CD14-positive monocyte (primary cell): ENCODE measurements at regions not wholly inside any gene's neighbourhood (a gene's known extent, or its start where the extent isn't known, plus 50 kb on each side); places are given as distances from the start of the nearest gene placed in this dataset.

Experiments used
- DNase-seq, 3 donors: peaks; one replicate each; pipeline ENCODE4 v3.0.0-alpha.2; 2011 to 2022
- H2AFZ ChIP-seq: 2 replicates; pipeline ENCODE4 v1.6.0; 2012; ENCODE audit warnings: mild to moderate bottlenecking, low read depth, low read length, inconsistent platforms; ENCODE audit not compliant: insufficient read depth, poor library complexity, severe bottlenecking
- H3K27ac ChIP-seq, 2 donors: 1 replicate in 1 of 2; 2 replicates in 1 of 2; pipeline ENCODE4 v1.5.1; 2012 to 2013; ENCODE audit warnings: low read length in 2 of 2, control low read depth in 1 of 2, inconsistent platforms in 1 of 2, low read depth in 1 of 2, mild to moderate bottlenecking in 1 of 2
- H3K27me3 ChIP-seq, 2 donors: one replicate each; pipeline versions ENCODE4 v1.6.0 to v1.6.1; 2011 to 2013; ENCODE audit warnings: low read length in 2 of 2; ENCODE audit not compliant: control insufficient read depth in 2 of 2, insufficient read depth in 2 of 2
- H3K36me3 ChIP-seq, 2 donors: replicated peaks in 1 of 2; 1 replicate in 1 of 2; 2 replicates in 1 of 2; pipeline versions ENCODE4 v1.5.1 to v1.6.1; 2012 to 2013; ENCODE audit warnings: low read length in 2 of 2, control low read depth in 1 of 2, inconsistent platforms in 1 of 2, mild to moderate bottlenecking in 1 of 2; ENCODE audit not compliant: insufficient read depth in 2 of 2, control insufficient read depth in 1 of 2
- H3K4me1 ChIP-seq, 2 donors: 1 replicate in 1 of 2; 2 replicates in 1 of 2; pipeline versions ENCODE4 v1.5.1 to v1.6.1; 2012 to 2013; ENCODE audit warnings: low read length in 2 of 2, control low read depth in 1 of 2, inconsistent platforms in 1 of 2, mild to moderate bottlenecking in 1 of 2, moderate library complexity in 1 of 2; ENCODE audit not compliant: insufficient read depth in 2 of 2, control insufficient read depth in 1 of 2
- H3K4me2 ChIP-seq: replicated peaks from 2 replicates; pipeline ENCODE3; 2012; ENCODE audit warnings: low read length, moderate library complexity, mild to moderate bottlenecking; ENCODE audit not compliant: poor library complexity, severe bottlenecking; ENCODE audit errors: extremely low read depth
- H3K4me3 ChIP-seq, 3 experiments: fragments of 200-600 bp in 1 of 3; sonication (generic) in 1 of 3; replicated peaks in 1 of 3; 1 replicate in 2 of 3; 2 replicates in 1 of 3; pipeline ENCODE4 v1.5.1; 2011 to 2013; ENCODE audit warnings: low read length in 3 of 3, mild to moderate bottlenecking in 3 of 3, control low read depth in 2 of 3, low read depth in 2 of 3, inconsistent platforms in 1 of 3, moderate library complexity in 1 of 3
- H3K79me2 ChIP-seq: 2 replicates; pipeline ENCODE4 v1.6.0; 2012; ENCODE audit warnings: mild to moderate bottlenecking, control low read depth, inconsistent platforms, low read length, moderate library complexity; ENCODE audit not compliant: insufficient read depth
- H3K9ac ChIP-seq: 2 replicates; pipeline ENCODE4 v1.6.0; 2017; ENCODE audit warnings: low read length, mild to moderate bottlenecking; ENCODE audit not compliant: insufficient read depth, poor library complexity, severe bottlenecking
- H3K9me3 ChIP-seq, 2 donors: replicated peaks in 1 of 2; 1 replicate in 1 of 2; 2 replicates in 1 of 2; pipeline versions ENCODE4 v1.5.1 to v1.6.1; 2012 to 2013; ENCODE audit warnings: low read length in 2 of 2, control low read depth in 1 of 2; ENCODE audit not compliant: control insufficient read depth in 1 of 2, insufficient read depth in 1 of 2
- H4K20me1 ChIP-seq: 2 replicates; pipeline ENCODE4 v1.6.0; 2012; ENCODE audit warnings: mild to moderate bottlenecking, low read length, control low read depth, moderate library complexity; ENCODE audit not compliant: insufficient read depth
- H3K27ac Mint-ChIP-seq, 7 donors: one replicate each; pipeline ENCODE4 v1.8.0; 2020; ENCODE audit warnings: mild to moderate bottlenecking in 7 of 7, mixed read lengths in 7 of 7, moderate library complexity in 6 of 7, inconsistent platforms in 2 of 7
- H3K27me3 Mint-ChIP-seq, 3 donors: one replicate each; pipeline ENCODE4 v1.8.0; 2021 to 2022; ENCODE audit warnings: low read depth in 3 of 3, mild to moderate bottlenecking in 3 of 3, mixed read lengths in 3 of 3, moderate library complexity in 3 of 3, inconsistent platforms in 1 of 3
- H3K36me3 Mint-ChIP-seq, 2 donors: one replicate each; pipeline ENCODE4 v1.8.0; 2020; ENCODE audit warnings: mixed read lengths in 2 of 2, inconsistent platforms in 1 of 2, mild to moderate bottlenecking in 1 of 2
- H3K4me1 Mint-ChIP-seq: one replicate; pipeline ENCODE4 v1.8.0; 2020; ENCODE audit warnings: mild to moderate bottlenecking, mixed read lengths
- H3K4me3 Mint-ChIP-seq, 2 donors: one replicate each; pipeline ENCODE4 v1.8.0; 2020; ENCODE audit warnings: mild to moderate bottlenecking in 2 of 2, mixed read lengths in 2 of 2, moderate library complexity in 1 of 2
- H3K9me3 Mint-ChIP-seq, 7 donors: one replicate each; pipeline ENCODE4 v1.8.0; 2020 to 2022; ENCODE audit warnings: mixed read lengths in 7 of 7, mild to moderate bottlenecking in 6 of 7, moderate library complexity in 6 of 7, inconsistent platforms in 2 of 7
- WGBS: methylation state at CpG from one replicate; pipeline ENCODE4 v1.1.5; 2013; ENCODE audit warnings: missing lambda C conversion rate; ENCODE audit not compliant: insufficient coverage; 5-methylcytosine and 5-hydroxymethylcytosine counted together
- intact Hi-C, 2 donors: fragments of 100-400 bp; cut with micrococcal nuclease; formaldehyde crosslinking; loops; one replicate each; pipeline versions ENCODE4 v1.15.0 to v1.15.1; 2023
- TF ChIP-seq, protein P1 (sequence below): fragments of 200-600 bp; IDR thresholded peaks from one replicate; pipeline ENCODE4 v1.8.0; 2022; ENCODE audit warnings: antibody characterized with exemption, mild to moderate bottlenecking

DNA sequence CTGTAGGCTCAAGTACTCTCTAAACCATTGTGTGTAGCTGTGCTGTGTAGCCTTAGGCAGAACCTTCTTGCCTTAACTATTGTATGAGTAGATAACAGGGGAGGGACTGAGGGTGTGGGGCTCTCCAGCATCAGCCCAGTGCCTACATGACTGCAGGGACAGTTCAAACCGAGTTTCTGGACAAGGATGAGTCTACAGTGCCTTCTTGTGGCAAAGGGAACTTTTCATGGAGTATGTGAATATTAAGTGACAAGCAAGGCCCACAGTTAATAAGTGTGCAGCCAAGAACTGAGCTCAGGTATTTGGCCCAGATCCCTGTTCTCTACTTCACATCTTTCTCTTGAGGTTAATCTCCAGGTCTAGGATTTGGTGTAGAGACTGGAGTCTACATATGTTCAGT is 424.4 kb upstream of the LARGE1 start:
- no peak overlapping the region for H2AFZ ChIP-seq
- H3K4me1 ChIP-seq, result no peaks in the 10 kb centered on the region
- H4K20me1 ChIP-seq, result no peaks in the 10 kb centered on the region
- H3K27me3 ChIP-seq, result no peaks in the 10 kb centered on the region
- Mint-ChIP-seq H3K27ac (no peak overlapping the region), H3K36me3 (no peaks in the 10 kb centered on the region), H3K4me1 (no peaks in the 10 kb centered on the region), H3K9me3 (peaks cover 1 to 22% (median 6%) of the 10 kb centered on the region in 7 donors), H3K27me3 (no peaks in the 10 kb centered on the region), H3K4me3 (no peak overlapping the region)
- DNase-seq, result no peak
- TF ChIP-seq, protein P1, sequence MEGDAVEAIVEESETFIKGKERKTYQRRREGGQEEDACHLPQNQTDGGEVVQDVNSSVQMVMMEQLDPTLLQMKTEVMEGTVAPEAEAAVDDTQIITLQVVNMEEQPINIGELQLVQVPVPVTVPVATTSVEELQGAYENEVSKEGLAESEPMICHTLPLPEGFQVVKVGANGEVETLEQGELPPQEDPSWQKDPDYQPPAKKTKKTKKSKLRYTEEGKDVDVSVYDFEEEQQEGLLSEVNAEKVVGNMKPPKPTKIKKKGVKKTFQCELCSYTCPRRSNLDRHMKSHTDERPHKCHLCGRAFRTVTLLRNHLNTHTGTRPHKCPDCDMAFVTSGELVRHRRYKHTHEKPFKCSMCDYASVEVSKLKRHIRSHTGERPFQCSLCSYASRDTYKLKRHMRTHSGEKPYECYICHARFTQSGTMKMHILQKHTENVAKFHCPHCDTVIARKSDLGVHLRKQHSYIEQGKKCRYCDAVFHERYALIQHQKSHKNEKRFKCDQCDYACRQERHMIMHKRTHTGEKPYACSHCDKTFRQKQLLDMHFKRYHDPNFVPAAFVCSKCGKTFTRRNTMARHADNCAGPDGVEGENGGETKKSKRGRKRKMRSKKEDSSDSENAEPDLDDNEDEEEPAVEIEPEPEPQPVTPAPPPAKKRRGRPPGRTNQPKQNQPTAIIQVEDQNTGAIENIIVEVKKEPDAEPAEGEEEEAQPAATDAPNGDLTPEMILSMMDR, result no peak
- H3K4me3 ChIP-seq, result no peak overlapping the region
- H3K36me3 ChIP-seq, result no peaks in the 10 kb centered on the region
- 0% methylated on average over 1 of the region's 1 CpG for WGBS
- H3K9me3 ChIP-seq, result peaks cover 8 to 19% of the 10 kb centered on the region in 2 donors
- H3K9ac ChIP-seq, result no peak overlapping the region
- no peaks in the 10 kb centered on the region for H3K79me2 ChIP-seq
- no peak overlapping the region for H3K4me2 ChIP-seq
- no peak overlapping the region for H3K27ac ChIP-seq
- intact Hi-C loops, result no loop called here

DNA sequence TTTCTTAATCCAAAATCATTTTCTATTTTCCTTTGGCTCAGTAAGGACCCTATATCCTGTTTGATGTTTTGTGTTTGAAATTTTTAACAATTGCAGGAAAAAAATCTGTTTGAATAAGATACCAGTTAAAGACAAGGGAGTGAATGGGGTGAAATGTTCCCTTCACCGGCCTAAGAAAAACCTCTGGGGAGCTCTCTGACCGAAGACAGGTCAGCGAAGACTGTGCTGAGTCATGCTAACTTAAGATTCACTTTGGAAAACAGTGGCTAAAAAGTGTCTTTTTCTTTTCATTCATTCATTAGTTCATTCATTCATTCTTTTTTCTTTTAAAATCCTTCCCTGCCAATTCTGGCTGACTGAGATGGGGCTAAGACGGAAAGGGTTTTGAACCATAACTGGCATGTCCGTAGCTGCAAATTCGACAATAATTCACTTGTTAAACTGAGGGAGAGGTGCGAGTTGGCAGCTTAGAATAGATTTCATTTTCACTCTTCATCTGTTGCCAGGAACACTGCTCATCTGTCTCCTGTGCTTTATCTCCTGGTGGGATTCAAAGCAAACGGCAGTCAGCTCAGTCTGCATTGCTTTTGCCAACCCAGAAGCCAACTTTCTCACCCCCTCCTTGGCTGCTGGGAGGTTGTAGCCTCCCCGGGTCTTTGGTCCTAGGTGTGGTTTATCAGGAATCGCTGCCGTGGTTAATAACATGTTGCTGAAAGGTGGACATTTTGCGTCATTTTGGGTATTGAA is 434.0 kb upstream of the LARGE1 start:
- WGBS, result 72% methylated on average over 6 of the region's 12 CpGs
- DNase-seq, result no peak
- H3K9me3 ChIP-seq, result peaks cover 6 to 7% of the 10 kb centered on the region in 2 donors
- H3K79me2 ChIP-seq, result no peaks in the 10 kb centered on the region
- H3K4me2 ChIP-seq, result no peak overlapping the region
- no peak overlapping the region for H3K4me3 Mint-ChIP-seq
- peaks cover 0 to 11% (median 6%) of the 10 kb centered on the region in 7 donors for H3K9me3 Mint-ChIP-seq
- H3K4me3 ChIP-seq, result no peak overlapping the region
- H3K4me1 Mint-ChIP-seq, result no peaks in the 10 kb centered on the region
- H3K27ac Mint-ChIP-seq, result no peak overlapping the region
- no peak overlapping the region for H3K9ac ChIP-seq
- H3K27ac ChIP-seq, result no peak overlapping the region
- H4K20me1 ChIP-seq, result no peaks in the 10 kb centered on the region
- H3K36me3 Mint-ChIP-seq, result no peaks in the 10 kb centered on the region
- TF ChIP-seq, protein P1, result no peak
- intact Hi-C loops, result no loop called here
- no peak overlapping the region for H2AFZ ChIP-seq
- no peaks in the 10 kb centered on the region for H3K4me1 ChIP-seq
- peaks cover 0 to 1% (median 0%) of the 10 kb centered on the region in 3 donors for H3K27me3 Mint-ChIP-seq
- H3K27me3 ChIP-seq, result no peaks in the 10 kb centered on the region
- H3K36me3 ChIP-seq, result no peaks in the 10 kb centered on the region
